ENCODE measurements at regions not wholly inside any gene's neighbourhood (a gene's known extent, or its start where the extent isn't known, plus 50 kb on each side); places are given as distances from the start of the nearest gene placed in this dataset.
"Not testable (repeated sequence)": the region's sequence is repeated elsewhere in the genome, so short reads cannot be mapped to it uniquely, and the experiment has no call there.

DNA sequence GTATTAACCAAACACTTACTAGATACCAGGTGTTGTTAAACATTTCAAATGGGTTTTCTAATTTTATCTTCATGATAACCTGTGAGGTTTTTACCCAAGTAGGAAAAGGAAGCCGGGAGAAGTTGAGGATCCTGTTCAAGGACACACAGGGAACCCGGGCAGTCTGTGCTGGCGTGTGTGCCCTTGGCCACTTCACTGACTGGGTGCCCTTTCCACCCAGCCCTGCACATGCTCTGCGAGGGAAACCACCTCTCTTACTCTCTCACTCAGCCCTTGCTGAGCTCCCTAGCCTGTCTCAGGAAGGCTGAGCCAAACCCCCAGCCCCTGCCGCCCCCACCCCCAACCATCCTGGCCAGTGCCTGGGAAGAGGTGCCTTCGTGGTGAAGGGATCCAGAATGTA is 51.8 kb downstream of the TEX44 start:
- H3K36me3 Mint-ChIP-seq, result no peaks in the 10 kb centered on the region

DNA sequence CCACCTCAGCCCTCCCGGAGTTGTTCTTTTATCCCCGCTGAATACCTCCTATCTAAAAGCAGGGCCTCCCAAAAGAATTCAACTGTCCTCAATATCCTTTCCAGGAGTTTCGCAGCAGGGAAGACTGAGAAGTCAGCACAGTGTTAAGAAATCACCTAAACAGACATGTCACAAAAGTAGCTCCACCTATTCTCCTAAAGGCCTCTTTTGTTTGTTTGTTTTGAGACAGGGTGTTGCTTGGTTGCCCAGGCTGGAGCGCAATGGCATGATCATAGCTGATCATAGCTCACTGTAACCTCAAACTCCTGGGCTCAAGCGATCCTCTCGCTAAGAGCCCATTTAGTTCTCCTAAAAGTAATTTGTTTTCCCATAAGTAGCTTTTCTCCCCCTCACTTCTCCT is 53.8 kb downstream of the TEX44 start:
- Mint-ChIP-seq H3K36me3 (no peaks in the 10 kb centered on the region), H3K9me3 (no peaks in the 10 kb centered on the region), H3K27me3 (peaks cover 3% of the 10 kb centered on the region), H3K4me3 (no peak overlapping the region), H3K27ac (no peak overlapping the region), H3K4me1 (peaks cover 12 to 20% (median 20%) of the 10 kb centered on the region in 3 donors)

More for the DNA sequence above, 51.8 kb downstream of the TEX44 start:
- Mint-ChIP-seq H3K9me3 (no peaks in the 10 kb centered on the region), H3K4me3 (peak overlapping the region in 2 of 4 donors; percentile 61 to 78), H3K4me1 (peaks cover 12 to 25% (median 18%) of the 10 kb centered on the region in 3 donors), H3K27me3 (peaks cover 3% of the 10 kb centered on the region), H3K27ac (no peak overlapping the region)

DNA sequence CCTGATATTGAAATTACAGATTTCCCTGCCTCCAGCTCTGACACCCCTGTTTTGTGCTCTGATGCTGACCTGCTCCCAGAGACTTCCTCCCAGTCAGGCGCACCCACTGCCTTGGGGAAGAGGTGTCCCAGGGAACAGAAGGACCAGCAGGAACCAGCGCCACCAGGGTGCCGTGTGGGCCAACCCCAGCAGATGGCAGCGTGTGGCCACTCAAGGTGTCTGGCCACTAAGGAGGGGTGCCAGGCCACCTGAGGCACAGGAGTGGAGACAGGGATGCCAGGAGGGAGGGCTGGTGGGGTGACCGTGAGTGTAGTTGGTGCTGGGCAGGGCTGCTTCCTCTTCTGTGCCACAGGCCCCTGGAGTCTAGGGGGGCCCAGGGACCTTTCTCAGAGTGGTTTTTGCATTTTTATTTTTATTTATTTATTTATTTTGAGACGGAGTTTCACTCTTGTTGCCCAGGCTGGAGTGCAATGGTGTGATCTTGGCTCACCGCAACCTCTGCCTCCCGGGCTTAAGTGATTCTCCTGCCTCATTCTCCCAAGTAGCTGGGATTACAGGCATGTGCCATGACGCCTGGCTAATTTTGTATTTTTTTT is 56.0 kb downstream of the TEX44 start:
- Mint-ChIP-seq H3K9me3 (no peaks in the 10 kb centered on the region), H3K4me3 (peak overlapping the region in 2 of 4 donors; percentile 39 to 90), H3K27me3 (no peaks in the 10 kb centered on the region), H3K36me3 (no peaks in the 10 kb centered on the region), H3K27ac (no peak overlapping the region), H3K4me1 (peaks cover 3 to 9% (median 8%) of the 10 kb centered on the region in 3 donors)

DNA sequence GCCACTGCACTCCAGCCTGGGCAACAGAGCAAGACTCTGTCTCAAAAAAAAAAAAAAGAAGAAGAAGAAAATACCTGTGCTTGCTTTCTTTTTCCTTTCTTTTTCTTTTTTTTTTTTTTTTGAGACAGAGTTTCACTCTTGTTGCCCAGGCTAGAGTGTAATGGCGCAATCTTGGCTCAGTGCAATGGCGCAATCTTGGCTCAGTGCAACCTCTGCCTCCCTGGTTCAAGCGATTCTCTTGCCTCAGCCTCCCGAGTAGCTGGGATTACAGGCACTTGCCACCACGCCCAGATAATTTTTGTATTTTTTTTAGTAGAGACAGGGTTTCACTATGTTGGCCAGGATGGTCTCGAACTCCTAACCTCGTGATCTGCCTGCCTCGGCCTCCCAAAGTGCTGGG is 56.8 kb upstream of the PTMA start:
- not testable (repeated sequence) for H3K27ac Mint-ChIP-seq, H3K9me3 Mint-ChIP-seq, H3K27me3 Mint-ChIP-seq, H3K4me1 Mint-ChIP-seq, H3K4me3 Mint-ChIP-seq, H3K36me3 Mint-ChIP-seq

DNA sequence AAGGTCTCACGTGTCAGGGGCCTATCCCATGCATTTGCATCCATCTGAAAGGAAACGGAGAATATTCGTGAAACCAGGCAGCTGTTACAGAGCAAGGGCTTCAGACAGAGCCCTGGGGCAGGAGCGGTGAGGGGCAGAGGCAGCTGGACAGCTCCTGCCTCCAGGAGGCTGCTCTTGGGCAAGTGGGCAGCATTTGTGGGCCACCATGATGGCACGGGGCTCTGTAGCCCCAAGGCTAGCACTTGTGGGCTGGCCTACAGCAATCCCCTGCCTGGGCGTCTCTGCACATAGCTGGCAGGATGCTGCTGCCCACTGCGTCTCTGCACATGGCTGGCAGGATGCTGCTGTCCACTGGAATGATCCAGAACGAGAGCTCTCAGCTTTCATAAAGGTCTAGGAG is 52.8 kb upstream of the PTMA start:
- Mint-ChIP-seq H3K27ac (peak overlapping the region in 1 of 3 donors; percentile 18), H3K4me1 (peaks cover 0 to 2% (median 2%) of the 10 kb centered on the region in 3 donors), H3K27me3 (no peaks in the 10 kb centered on the region), H3K36me3 (no peaks in the 10 kb centered on the region), H3K4me3 (no peak overlapping the region), H3K9me3 (no peaks in the 10 kb centered on the region)

DNA sequence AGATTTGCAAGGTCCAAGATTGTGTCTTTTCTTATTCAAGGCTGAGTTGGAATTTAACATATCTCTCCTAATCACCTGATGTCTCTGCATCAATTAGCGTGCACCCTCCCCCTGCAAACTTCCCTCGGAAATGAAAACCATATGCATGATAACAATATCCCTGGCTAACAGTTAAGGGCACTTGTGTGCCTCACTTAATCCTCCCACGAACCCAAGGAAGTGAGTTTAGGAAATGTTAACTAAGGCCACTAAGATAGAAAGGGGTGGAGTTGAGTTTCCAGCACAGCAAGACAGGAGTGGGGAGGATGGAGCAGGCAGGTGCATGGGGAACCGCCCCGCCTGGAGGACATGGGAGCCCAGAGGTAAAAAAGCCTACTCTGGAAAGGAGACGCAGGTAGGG is 52.4 kb upstream of the PTMA start:
- Mint-ChIP-seq H3K27me3 (no peaks in the 10 kb centered on the region), H3K4me1 (peaks cover 0 to 2% (median 2%) of the 10 kb centered on the region in 3 donors), H3K9me3 (no peaks in the 10 kb centered on the region), H3K27ac (peak overlapping the region in 1 of 3 donors; percentile 18), H3K36me3 (no peaks in the 10 kb centered on the region), H3K4me3 (no peak overlapping the region)

Measured in IgD-negative memory B cell (primary cell).